GM18870 (cell line): ENCODE measurements at regions not wholly inside any gene's neighbourhood (a gene's known extent, or its start where the extent isn't known, plus 50 kb on each side); places are given as distances from the start of the nearest gene placed in this dataset.
A peak's percentile ranks its signal among the peaks of the same experiment; 100 is the strongest.

Source experiments
- ATAC-seq: cut with Tn5 transposase; IDR thresholded peaks from one replicate; pipeline ENCODE4 v1.9.1; 2021; ENCODE audit warnings: moderate library complexity; ENCODE audit not compliant: unreplicated experiment

- ATAC-seq, result no peak
These were observed 230.9 kb upstream of the CD96 start for GRCh38 chr3:111311126-111311525.

- peak; percentile 97 for ATAC-seq
These were observed 230.2 kb upstream of the CD96 start for GRCh38 chr3:111311709-111312235.

- no peak for ATAC-seq
These were observed 227.7 kb upstream of the CD96 start for GRCh38 chr3:111314181-111314873.

GRCh38 chr3:111314898-111315297 lies 227.1 kb upstream of the CD96 start:
- no peak for ATAC-seq

GRCh38 chr3:111315930-111316587 lies 225.9 kb upstream of the CD96 start:
- no peak for ATAC-seq

GRCh38 chr3:111318289-111318688 lies 223.7 kb upstream of the CD96 start:
- no peak for ATAC-seq

- ATAC-seq, result no peak
These were observed 222.4 kb upstream of the CD96 start for GRCh38 chr3:111319598-111319997.

GRCh38 chr3:111321786-111322185 lies 220.2 kb upstream of the CD96 start:
- ATAC-seq, result no peak

GRCh38 chr3:111323019-111323418 lies 219.0 kb upstream of the CD96 start:
- no peak for ATAC-seq

- no peak for ATAC-seq
These were observed 217.8 kb upstream of the CD96 start for GRCh38 chr3:111324151-111324550.

GRCh38 chr3:111324645-111325044 lies 217.4 kb upstream of the CD96 start:
- ATAC-seq, result peak; percentile 59

GRCh38 chr3:111325160-111325718 lies 216.8 kb upstream of the CD96 start:
- ATAC-seq, result no peak

- peak; percentile 64 for ATAC-seq
These were observed 215.6 kb upstream of the CD96 start for GRCh38 chr3:111326144-111326995.

GRCh38 chr3:111331306-111331705 lies 210.7 kb upstream of the CD96 start:
- no peak for ATAC-seq

- ATAC-seq, result no peak
These were observed 210.1 kb upstream of the CD96 start for GRCh38 chr3:111331912-111332311.

- ATAC-seq, result no peak
These were observed 209.4 kb upstream of the CD96 start for GRCh38 chr3:111332488-111333080.

GRCh38 chr3:111333642-111334041 lies 208.4 kb upstream of the CD96 start:
- no peak for ATAC-seq

GRCh38 chr3:111335512-111336303 lies 206.3 kb upstream of the CD96 start:
- ATAC-seq, result peak; percentile 78

GRCh38 chr3:111336511-111336910 lies 205.5 kb upstream of the CD96 start:
- ATAC-seq, result no peak
